Transverse colon (tissue), 4 donors: ENCODE measurements at regions not wholly inside any gene's neighbourhood (a gene's known extent, or its start where the extent isn't known, plus 50 kb on each side); places are given as distances from the start of the nearest gene placed in this dataset.

ENCODE experiments used
- DNase-seq: peaks from one replicate; pipeline ENCODE4 v3.0.0-alpha.2; 2019
- H3K27ac ChIP-seq, 4 donors: fragments of 200-600 bp; sonication (generic); 2 replicates each; pipeline ENCODE4 v1.5.1; 2016 to 2018; ENCODE audit warnings: inconsistent platforms in 4 of 4
- H3K27me3 ChIP-seq: fragments of 200-600 bp; sonication (generic); 2 replicates; pipeline ENCODE4 v1.5.1; 2017; ENCODE audit warnings: inconsistent platforms
- H3K36me3 ChIP-seq, 4 donors: fragments of 200-600 bp; sonication (generic); 2 replicates each; pipeline ENCODE4 v1.5.1; 2017 to 2019; ENCODE audit warnings: inconsistent platforms in 4 of 4
- H3K4me1 ChIP-seq, 4 donors: fragments of 200-600 bp; sonication (generic); 2 replicates each; pipeline ENCODE4 v1.5.1; 2017 to 2020; ENCODE audit warnings: inconsistent platforms in 4 of 4
- H3K4me3 ChIP-seq, 4 donors: fragments of 200-600 bp; sonication (generic); 1 replicate in 1 of 4; 2 replicates in 3 of 4; pipeline versions ENCODE4 v1.5.1 to v1.6.1; 2017 to 2019; ENCODE audit warnings: inconsistent platforms in 4 of 4
- H3K9me3 ChIP-seq, 2 donors: fragments of 200-600 bp; sonication (generic); 2 replicates each; pipeline ENCODE4 v1.5.1; 2017 to 2019; ENCODE audit warnings: inconsistent platforms in 2 of 2
- CTCF ChIP-seq, 5 experiments: fragments of 200-600 bp in 3 of 5; fragments of 450-650 bp in 2 of 5; sonication (generic) in 3 of 5; IDR thresholded peaks; 1 replicate in 2 of 5; 2 replicates in 3 of 5; pipeline ENCODE4 v1.5.1; 2016 to 2017; ENCODE audit warnings: antibody characterized with exemption in 5 of 5, inconsistent platforms in 3 of 5, mild to moderate bottlenecking in 2 of 5, moderate library complexity in 1 of 5
- EP300 ChIP-seq: sonication (generic); formaldehyde crosslinking; IDR thresholded peaks from one replicate; pipeline ENCODE4 v1.6.1; 2017; ENCODE audit warnings: antibody characterized with exemption, low read depth
- POLR2A ChIP-seq: fragments of 450-650 bp; IDR thresholded peaks from one replicate; pipeline ENCODE4 v1.6.1; 2016; ENCODE audit warnings: antibody characterized with exemption, mild to moderate bottlenecking, moderate library complexity
- POLR2AphosphoS5 ChIP-seq, 3 donors: sonication (generic); formaldehyde crosslinking; IDR thresholded peaks; one replicate each; pipeline ENCODE4 v1.6.1; 2016; ENCODE audit warnings: antibody characterized with exemption in 3 of 3
- WGBS, 2 donors: methylation state at CpG; one replicate each; pipeline ENCODE4 v1.1.5; 2018; ENCODE audit warnings: low coverage in 1 of 2; 5-methylcytosine and 5-hydroxymethylcytosine counted together
- in situ Hi-C, 4 donors: fragments of 200-750 bp; cut with MboI; loops; one replicate each; pipeline versions ENCODE4 v1.15.0 to v1.15.1; 2017; ENCODE audit warnings: low sequenced_read_pairs in 3 of 4, low pct_ligation_motif_present in 1 of 4, low pct_unique_long_range_greater_than_20kb in 1 of 4
- intact Hi-C: fragments of 100-400 bp; cut with DNase I; formaldehyde crosslinking; loops from one replicate; pipeline ENCODE4 v1.15.1; 2023; ENCODE audit warnings: low total_unique reads

GRCh38 chr6:145042559-145042958 is 692.8 kb downstream of the EPM2A start:
- in situ Hi-C loops = no loop called here
- H3K27ac ChIP-seq = no peak overlapping the region
- H3K9me3 ChIP-seq = no peaks in the 10 kb centered on the region
- DNase-seq = no peak
- 64 to 85% methylated on average over 2 to 5 of the region's 5 CpGs for WGBS, 2 donors
- intact Hi-C loops = no loop called here
- no peak for TF ChIP-seq EP300
- TF ChIP-seq POLR2AphosphoS5 (IDR thresholded peaks at IDR 0.05) = no peak
- no peak for TF ChIP-seq POLR2A
- no peak for TF ChIP-seq CTCF (IDR thresholded peaks at IDR 0.05)
- no peaks in the 10 kb centered on the region for H3K36me3 ChIP-seq
- no peaks in the 10 kb centered on the region for H3K4me1 ChIP-seq
- H3K27me3 ChIP-seq = no peaks in the 10 kb centered on the region
- no peak overlapping the region for H3K4me3 ChIP-seq

GRCh38 chr6:145043926-145044500 is 691.3 kb downstream of the EPM2A start:
- Histone ChIP-seq H3K36me3 (no peaks in the 10 kb centered on the region), H3K4me1 (no peaks in the 10 kb centered on the region), H3K27ac (no peak overlapping the region), H3K4me3 (no peak overlapping the region), H3K27me3 (no peaks in the 10 kb centered on the region), H3K9me3 (no peaks in the 10 kb centered on the region)
- intact Hi-C loops (no loop called here), in situ Hi-C loops (no loop called here)
- DNase-seq = no peak
- WGBS, 2 donors = 74% methylated on average over 5 of the region's 5 CpGs; no CpG with 5 or more reads in 1 of the 2 donors
- no peak for TF ChIP-seq CTCF (IDR thresholded peaks at IDR 0.05)
- TF ChIP-seq EP300 = no peak
- no peak for TF ChIP-seq POLR2AphosphoS5 (IDR thresholded peaks at IDR 0.05)
- TF ChIP-seq POLR2A = no peak

GRCh38 chr6:145044641-145045246 is 690.6 kb downstream of the EPM2A start:
- WGBS, 2 donors = 43 to 47% methylated on average over 3 of the region's 3 CpGs
- in situ Hi-C loops = no loop called here

GRCh38 chr6:145045582-145045981 is 689.7 kb downstream of the EPM2A start:
- Histone ChIP-seq H3K27me3 (no peaks in the 10 kb centered on the region), H3K4me3 (no peak overlapping the region), H3K27ac (no peak overlapping the region), H3K36me3 (no peaks in the 10 kb centered on the region), H3K4me1 (no peaks in the 10 kb centered on the region), H3K9me3 (no peaks in the 10 kb centered on the region)
- in situ Hi-C loops = no loop called here
- intact Hi-C loops = no loop called here
- no peak for TF ChIP-seq CTCF (IDR thresholded peaks at IDR 0.05)
- no peak for TF ChIP-seq POLR2AphosphoS5 (IDR thresholded peaks at IDR 0.05)
- no peak for TF ChIP-seq EP300
- TF ChIP-seq POLR2A = no peak
- DNase-seq = no peak

More at GRCh38 chr6:145044641-145045246, 690.6 kb downstream of the EPM2A start:
- Histone ChIP-seq H3K4me3 (no peak overlapping the region), H3K27ac (no peak overlapping the region), H3K36me3 (no peaks in the 10 kb centered on the region), H3K9me3 (no peaks in the 10 kb centered on the region), H3K4me1 (no peaks in the 10 kb centered on the region), H3K27me3 (no peaks in the 10 kb centered on the region)
- intact Hi-C loops = no loop called here
- DNase-seq = no peak
- TF ChIP-seq POLR2A (no peak), EP300 (no peak), CTCF (IDR thresholded peaks at IDR 0.05) (no peak), POLR2AphosphoS5 (IDR thresholded peaks at IDR 0.05) (no peak)
